ENCODE measurements at regions not wholly inside any gene's neighbourhood (a gene's known extent, or its start where the extent isn't known, plus 50 kb on each side); places are given as distances from the start of the nearest gene placed in this dataset.

- no peak for DNase-seq (ENCODE audit: low spot score)
Measured at GRCh38 chr16:56090076-56090475, 101.2 kb upstream of the GNAO1 start.

DNA sequence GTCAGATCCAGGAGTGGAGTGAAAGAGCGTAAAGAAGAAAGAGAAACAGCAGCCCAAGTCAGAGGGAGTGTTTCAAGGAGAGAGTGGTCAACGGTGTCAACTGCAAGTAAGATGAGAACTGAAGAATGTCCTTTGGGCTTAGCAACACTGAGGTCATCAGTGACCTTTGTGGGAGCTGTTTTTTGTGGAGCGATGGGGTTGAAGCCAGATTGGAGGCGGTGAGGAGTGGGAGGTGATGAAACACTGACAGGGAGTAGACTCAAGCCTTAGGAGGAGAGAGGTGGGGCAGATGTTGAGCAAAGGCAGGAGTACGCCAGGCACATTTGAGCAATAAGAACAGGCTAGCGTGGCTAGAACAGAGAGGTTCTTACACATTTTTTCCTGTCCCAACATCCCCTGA, 103.7 kb upstream of the GNAO1 start:
- DNase-seq (ENCODE audit: low spot score): no peak

DNA sequence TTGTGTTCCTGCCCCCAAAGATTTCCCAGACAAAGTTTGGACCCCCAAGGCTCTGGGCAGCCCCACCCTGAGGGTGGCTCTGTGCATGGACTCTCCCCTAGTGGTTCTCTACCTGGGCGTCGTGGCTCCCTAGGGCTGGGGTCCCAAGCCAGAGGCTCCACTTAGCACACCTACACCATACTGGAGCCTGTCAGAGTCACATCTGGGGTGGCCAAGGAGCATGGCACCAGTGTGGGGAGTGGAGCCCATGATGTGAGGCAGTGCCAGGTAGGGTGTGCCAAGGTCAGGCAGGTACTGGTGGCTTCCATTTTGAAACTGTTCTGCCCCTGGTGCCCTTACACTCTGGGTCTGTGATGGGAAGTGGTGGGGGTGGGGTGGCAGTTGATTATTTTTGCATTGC, 109.9 kb upstream of the GNAO1 start:
- no peak for DNase-seq (ENCODE audit: low spot score)

GRCh38 chr16:56075732-56076388, 115.4 kb upstream of the GNAO1 start:
- DNase-seq (ENCODE audit: low spot score): no peak

- DNase-seq (ENCODE audit: low spot score): no peak
Measured at GRCh38 chr16:56073508-56073907, 117.8 kb upstream of the GNAO1 start.

DNA sequence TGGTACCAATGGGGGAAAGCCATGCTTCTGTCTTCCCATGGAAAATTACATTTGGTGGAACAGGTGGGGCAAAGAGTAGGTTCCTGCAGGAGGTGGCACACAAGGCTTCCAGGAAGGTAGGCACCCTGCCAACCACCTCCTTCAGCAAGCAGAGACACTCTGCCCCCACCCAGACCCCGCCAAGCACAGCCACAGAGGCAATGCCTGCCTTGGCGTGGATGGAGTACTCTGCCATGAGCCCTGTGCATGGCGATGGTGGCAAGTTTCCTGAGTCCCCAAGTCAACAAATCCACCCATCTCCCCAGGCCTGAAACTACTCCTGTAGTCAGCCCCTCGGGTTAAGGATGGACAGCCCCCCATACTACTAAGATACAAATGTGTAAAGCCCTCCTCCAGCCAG, 119.2 kb upstream of the GNAO1 start:
- DNase-seq (ENCODE audit: low spot score): no peak

- no peak for DNase-seq (ENCODE audit: low spot score)
Measured at GRCh38 chr16:56068816-56069215, 122.5 kb upstream of the GNAO1 start.

DNA sequence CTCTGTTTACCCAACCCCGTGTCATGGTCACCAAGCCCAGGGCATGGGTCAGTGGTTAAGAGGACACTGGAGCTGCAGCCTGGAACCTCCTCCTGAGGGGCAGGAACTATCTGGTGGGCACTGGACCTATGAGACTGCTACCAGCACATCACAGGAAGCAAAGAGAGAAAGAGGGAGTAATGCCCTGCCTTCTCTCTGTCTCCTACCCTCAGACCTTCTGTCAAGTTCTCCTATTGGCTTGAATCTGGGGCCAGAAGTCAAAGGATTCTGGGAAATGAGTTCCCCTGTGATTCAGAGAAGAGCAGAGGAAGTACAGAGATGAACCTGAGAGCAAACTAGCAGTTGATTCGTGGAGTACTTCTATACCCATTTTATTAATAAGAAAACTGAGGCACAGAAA, 123.0 kb upstream of the GNAO1 start:
- no peak for DNase-seq (ENCODE audit: low spot score)

GRCh38 chr16:56067406-56067805, 123.9 kb upstream of the GNAO1 start:
- no peak for DNase-seq (ENCODE audit: low spot score)

- DNase-seq (ENCODE audit: low spot score): no peak
Measured at GRCh38 chr16:56066617-56067016, 124.7 kb upstream of the GNAO1 start.

DNA sequence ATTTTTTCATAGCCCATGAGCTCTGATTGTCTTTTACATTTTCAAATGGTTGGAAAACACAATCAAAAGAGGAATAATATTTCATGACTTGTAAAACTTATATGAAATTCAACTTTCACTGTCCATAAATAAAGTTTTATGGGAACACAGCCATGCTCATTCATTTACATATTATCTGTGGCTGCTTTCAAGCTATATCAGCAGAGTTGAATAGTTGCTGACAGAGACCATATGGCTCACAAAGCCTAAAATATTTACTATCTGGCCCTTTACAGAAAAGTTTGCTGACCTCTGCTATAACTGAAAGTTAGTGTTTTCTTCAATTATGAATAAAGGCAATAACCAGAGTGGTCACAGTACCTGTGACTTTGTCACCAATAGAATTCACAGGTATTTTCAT, 128.2 kb upstream of the GNAO1 start:
- DNase-seq (ENCODE audit: low spot score): no peak

DNA sequence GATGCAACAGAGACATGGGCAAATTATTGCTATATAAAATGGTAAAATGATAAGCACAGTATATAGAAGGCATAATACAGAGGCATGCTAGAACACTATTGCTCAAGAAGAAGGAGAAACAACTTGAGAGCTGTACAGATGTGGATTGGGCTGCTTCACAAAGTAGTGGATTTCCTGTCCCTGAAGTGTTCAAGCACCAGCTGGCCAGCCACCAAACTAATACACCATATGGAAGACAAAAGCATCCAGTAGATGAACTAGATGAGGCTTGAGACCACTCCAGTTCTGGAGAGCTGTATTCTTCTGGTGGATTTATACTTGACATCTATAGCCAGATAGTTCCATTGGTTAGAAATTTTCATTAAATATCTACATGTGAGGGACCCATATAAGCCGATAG, 134.1 kb upstream of the GNAO1 start:
- DNase-seq (ENCODE audit: low spot score): no peak

GRCh38 chr16:56050916-56051315, 140.4 kb upstream of the GNAO1 start:
- no peak for DNase-seq (ENCODE audit: low spot score)

DNA sequence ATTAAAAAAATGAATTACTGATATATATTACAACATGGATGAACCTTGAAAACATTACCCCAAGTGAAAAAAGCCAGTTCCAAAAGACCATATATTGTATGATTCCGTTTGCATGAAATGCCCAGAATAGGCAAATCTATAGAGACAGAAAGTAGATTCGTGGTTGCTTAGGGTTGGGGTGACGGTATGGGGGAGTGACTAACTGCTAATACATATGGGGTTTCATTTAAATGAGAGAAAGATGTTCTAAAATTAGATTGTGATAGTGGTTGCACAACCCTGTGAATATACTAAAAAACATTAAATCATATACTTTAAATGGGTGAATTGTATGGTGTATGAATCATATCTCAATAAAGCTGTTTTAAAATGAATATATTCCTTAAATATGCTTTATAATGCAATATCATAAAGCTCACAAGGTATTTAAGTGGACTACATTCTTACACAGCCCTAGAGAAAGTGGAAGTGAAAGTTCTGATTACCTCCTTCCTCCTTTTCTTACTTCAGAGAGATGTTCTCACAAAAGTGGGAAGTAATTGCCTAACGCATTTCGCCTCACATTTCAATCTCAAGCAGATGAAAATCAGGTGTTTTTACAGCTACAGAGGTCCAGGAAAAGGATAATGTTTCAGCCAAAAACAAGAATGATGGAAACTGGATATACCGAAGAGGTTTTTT, 142.7 kb upstream of the GNAO1 start:
- DNase-seq (ENCODE audit: low spot score): no peak

DNA sequence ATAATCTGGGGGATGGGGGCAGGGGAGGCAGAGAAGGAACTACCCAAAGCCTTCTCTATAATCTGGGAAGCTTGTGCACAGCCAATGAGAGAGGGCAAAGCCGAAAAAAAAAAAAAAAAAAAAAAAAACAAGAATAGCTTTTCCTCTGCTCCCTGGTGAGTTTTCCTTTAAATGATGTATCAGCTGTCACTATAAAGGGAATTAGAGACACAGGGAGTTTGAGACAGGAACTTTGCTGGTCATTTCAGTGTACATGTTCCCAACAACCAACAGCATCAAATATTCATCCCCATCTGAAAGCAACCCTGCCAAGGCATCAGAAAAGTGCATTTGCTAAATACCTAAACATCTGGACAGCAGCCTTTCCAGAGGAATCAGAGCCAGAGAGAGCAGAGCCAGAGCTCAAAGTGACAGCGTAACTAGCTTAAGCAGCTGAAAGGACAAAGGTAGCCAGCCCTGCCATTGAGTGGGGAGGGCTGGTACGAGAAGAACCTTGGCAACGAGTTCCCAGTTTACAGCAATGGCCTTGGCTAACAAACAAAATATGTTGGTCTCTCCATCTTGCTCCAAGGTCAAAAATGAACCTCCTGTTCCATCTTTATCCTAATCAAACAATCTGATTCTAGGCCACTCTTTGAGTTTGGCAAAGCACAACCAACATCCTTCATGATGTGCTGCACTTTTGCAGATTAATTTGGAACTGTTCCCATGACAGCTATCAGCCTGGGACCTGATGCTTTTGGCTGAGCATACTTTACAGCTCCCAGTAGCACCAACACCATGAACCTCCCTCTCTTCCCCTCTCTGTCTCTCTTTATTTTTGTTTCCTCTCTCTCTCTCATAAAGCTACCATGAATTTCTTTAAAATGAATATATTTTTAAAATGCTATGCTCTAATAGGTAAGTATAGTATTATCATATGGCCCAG, 143.7 kb upstream of the GNAO1 start:
- no peak for DNase-seq (ENCODE audit: low spot score)

GRCh38 chr16:56042416-56042815, 148.9 kb upstream of the GNAO1 start:
- DNase-seq (ENCODE audit: low spot score): no peak

DNA sequence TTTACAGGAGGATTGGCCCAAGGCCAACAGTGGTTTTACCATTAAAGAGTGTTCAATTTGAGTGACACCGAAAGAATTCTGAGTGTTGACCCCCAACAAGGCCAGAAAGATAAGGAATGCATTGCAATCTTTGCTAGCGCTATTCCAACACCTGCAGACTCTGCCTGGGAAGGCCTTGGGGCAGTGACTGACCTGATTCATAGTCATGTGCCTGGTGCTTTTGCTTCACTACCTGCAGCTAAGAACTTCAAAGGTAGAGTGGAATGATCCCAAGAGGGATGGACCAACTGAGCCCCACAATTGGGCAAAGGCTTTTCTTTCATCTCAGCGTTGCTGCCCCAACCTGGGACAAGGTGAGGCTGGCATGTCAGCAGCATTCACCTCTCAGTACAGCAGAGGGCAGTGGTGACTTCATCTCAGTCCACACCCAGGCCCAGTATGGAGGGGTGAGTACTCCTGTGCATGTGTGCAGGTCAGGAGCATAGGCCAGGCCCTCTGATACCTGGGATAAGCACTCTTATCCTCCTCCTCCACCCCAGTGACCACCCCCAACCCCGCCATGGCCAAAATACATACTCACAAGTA, 149.6 kb upstream of the GNAO1 start:
- DNase-seq (ENCODE audit: low spot score): no peak

- DNase-seq (ENCODE audit: low spot score): no peak
Measured at GRCh38 chr16:56038564-56039098, 152.7 kb upstream of the GNAO1 start.

GRCh38 chr16:56032072-56032471, 156.9 kb upstream of the CES5A start:
- DNase-seq (ENCODE audit: low spot score): no peak

DNA sequence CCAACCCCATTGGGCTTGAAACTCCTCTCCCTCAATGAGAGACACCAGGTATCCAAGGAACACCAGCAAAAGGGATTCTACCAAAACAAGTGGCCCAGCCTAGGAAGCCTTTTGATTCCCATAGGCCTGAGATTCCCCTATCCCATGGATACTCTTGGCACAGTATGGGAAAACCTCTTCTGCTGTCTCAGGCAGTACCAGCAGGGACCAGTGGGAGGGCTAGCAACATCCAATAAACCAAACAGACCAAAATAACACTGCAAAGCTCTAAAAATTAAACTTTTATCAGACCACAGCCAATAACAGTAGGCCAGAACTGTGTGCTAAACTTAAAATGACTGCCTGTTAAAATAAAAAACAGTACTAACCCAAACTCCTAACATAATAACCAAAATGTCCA, 153.9 kb upstream of the CES5A start:
- DNase-seq (ENCODE audit: low spot score): no peak

- DNase-seq (ENCODE audit: low spot score): no peak
Measured at GRCh38 chr16:56022818-56023217, 147.6 kb upstream of the CES5A start.

- DNase-seq (ENCODE audit: low spot score): no peak
Measured at GRCh38 chr16:56019274-56019673, 144.1 kb upstream of the CES5A start.

Measured in putamen (tissue), 1 donor.